Endodermal cell (in vitro differentiated cells): ENCODE measurements at regions not wholly inside any gene's neighbourhood (a gene's known extent, or its start where the extent isn't known, plus 50 kb on each side); places are given as distances from the start of the nearest gene placed in this dataset.

Experiments
- DNase-seq: peaks from one replicate; pipeline ENCODE4 v3.0.0-alpha.2; 2017
- H3K27ac ChIP-seq: 2 replicates; pipeline ENCODE4 v1.5.1; 2013; ENCODE audit warnings: mild to moderate bottlenecking, low read depth, low read length, moderate library complexity
- H3K27me3 ChIP-seq: 2 replicates; pipeline ENCODE4 v1.6.1; 2013; ENCODE audit warnings: mild to moderate bottlenecking, low read length, moderate library complexity; ENCODE audit not compliant: insufficient read depth, control insufficient read depth, poor library complexity, severe bottlenecking
- H3K36me3 ChIP-seq: 2 replicates; pipeline ENCODE4 v1.7.0; 2013; ENCODE audit warnings: mild to moderate bottlenecking, low read length, moderate library complexity; ENCODE audit not compliant: control insufficient read depth, insufficient read depth
- H3K4me1 ChIP-seq: one replicate; pipeline ENCODE4 v1.7.0; 2013; ENCODE audit warnings: low read length; ENCODE audit not compliant: control insufficient read depth, insufficient read depth
- H3K4me3 ChIP-seq: 2 replicates; pipeline ENCODE4 v1.5.1; 2013; ENCODE audit warnings: mild to moderate bottlenecking, low read length, moderate library complexity
- H3K9ac ChIP-seq: 2 replicates; pipeline ENCODE4 v1.6.1; 2013; ENCODE audit warnings: mild to moderate bottlenecking, low read length, moderate library complexity; ENCODE audit not compliant: poor library complexity, severe bottlenecking; ENCODE audit errors: extremely low read depth
- H3K9me3 ChIP-seq: 2 replicates; pipeline ENCODE4 v1.6.1; 2013; ENCODE audit warnings: mild to moderate bottlenecking, low read length, moderate library complexity; ENCODE audit not compliant: control insufficient read depth
- H3K27ac Mint-ChIP-seq: 2 replicates; pipeline ENCODE4 v1.8.0; 2020; ENCODE audit warnings: mixed read lengths
- H3K27me3 Mint-ChIP-seq: 2 replicates; pipeline ENCODE4 v1.8.0; 2021; ENCODE audit warnings: mild to moderate bottlenecking, mixed read lengths; ENCODE audit not compliant: insufficient read depth
- H3K36me3 Mint-ChIP-seq: 2 replicates; pipeline ENCODE4 v1.8.0; 2020; ENCODE audit warnings: low read depth, mixed read lengths
- H3K4me1 Mint-ChIP-seq: 2 replicates; pipeline ENCODE4 v1.8.0; 2020; ENCODE audit warnings: mixed read lengths
- H3K4me3 Mint-ChIP-seq: 2 replicates; pipeline ENCODE4 v1.8.0; 2020; ENCODE audit warnings: mild to moderate bottlenecking, moderate library complexity, mixed read lengths
- H3K9me3 Mint-ChIP-seq: 2 replicates; pipeline ENCODE4 v1.8.0; 2020; ENCODE audit warnings: mild to moderate bottlenecking, mixed read lengths
- WGBS, 2 experiments: methylation state at CpG; one replicate each; pipeline versions ENCODE4 v1.1.5 to v1.1.7; 2013; ENCODE audit warnings: missing lambda C conversion rate in 2 of 2, mixed read lengths in 1 of 2; ENCODE audit not compliant: insufficient coverage in 1 of 2, insufficient read length in 1 of 2; 5-methylcytosine and 5-hydroxymethylcytosine counted together
- TF ChIP-seq, protein P1 (sequence below): fragments of 200-600 bp; sonication (generic); conservative IDR thresholded peaks from 2 replicates; pipeline ENCODE4 v1.5.0; 2021; ENCODE audit warnings: antibody characterized with exemption, mild to moderate bottlenecking

DNA sequence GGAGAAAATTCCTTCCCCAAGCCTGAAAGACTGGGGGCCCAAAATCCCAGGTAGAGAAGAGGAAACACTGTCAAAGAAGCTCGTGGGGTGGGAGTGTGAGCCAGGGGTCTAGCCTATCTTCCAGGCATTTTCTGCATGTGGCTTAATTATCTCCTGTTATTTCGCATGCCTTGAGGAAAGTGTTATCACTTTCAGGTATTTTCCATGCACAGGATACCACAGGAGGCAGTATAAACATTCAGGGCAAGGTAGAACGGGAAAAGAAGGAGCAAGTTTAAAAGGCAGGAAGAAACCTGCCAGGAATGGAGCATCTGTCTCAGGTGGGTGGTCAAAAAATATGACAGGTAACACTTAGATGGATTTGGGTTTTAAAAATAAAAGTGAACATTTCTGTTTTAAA is 575.3 kb upstream of the ZNF385D start:
- Mint-ChIP-seq H3K36me3 (no peaks in the 10 kb centered on the region), H3K4me1 (peaks cover 13% of the 10 kb centered on the region), H3K9me3 (no peaks in the 10 kb centered on the region), H3K27me3 (no peaks in the 10 kb centered on the region), H3K4me3 (no peak overlapping the region), H3K27ac (no peak overlapping the region)
- Histone ChIP-seq H3K36me3 (no peaks in the 10 kb centered on the region), H3K27me3 (no peaks in the 10 kb centered on the region), H3K27ac (no peak overlapping the region), H3K9ac (no peak overlapping the region), H3K4me1 (no peaks in the 10 kb centered on the region), H3K4me3 (no peak overlapping the region), H3K9me3 (no peaks in the 10 kb centered on the region)
- no peak for DNase-seq
- WGBS, 2 experiments = 80 to 85% methylated on average over 3 of the region's 3 CpGs
- TF ChIP-seq, protein P1, sequence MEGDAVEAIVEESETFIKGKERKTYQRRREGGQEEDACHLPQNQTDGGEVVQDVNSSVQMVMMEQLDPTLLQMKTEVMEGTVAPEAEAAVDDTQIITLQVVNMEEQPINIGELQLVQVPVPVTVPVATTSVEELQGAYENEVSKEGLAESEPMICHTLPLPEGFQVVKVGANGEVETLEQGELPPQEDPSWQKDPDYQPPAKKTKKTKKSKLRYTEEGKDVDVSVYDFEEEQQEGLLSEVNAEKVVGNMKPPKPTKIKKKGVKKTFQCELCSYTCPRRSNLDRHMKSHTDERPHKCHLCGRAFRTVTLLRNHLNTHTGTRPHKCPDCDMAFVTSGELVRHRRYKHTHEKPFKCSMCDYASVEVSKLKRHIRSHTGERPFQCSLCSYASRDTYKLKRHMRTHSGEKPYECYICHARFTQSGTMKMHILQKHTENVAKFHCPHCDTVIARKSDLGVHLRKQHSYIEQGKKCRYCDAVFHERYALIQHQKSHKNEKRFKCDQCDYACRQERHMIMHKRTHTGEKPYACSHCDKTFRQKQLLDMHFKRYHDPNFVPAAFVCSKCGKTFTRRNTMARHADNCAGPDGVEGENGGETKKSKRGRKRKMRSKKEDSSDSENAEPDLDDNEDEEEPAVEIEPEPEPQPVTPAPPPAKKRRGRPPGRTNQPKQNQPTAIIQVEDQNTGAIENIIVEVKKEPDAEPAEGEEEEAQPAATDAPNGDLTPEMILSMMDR = peak; percentile 46

DNA sequence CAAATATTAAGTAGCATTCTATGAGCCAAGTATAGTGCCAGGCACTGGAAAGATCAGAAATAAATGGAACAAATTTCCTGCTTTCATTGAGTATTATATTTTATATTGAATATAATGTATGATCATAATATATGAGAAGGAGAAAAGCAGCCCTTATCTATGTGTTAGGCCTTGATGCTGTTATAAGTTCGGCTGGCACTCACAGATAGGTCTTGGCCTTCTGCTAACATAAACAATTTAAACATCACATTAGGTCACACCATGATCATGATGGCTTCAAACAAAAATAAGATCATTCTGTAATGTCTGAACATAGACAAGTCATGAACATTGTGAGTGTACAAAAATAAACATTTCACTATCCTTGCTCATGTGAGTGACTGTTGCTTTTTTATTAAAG is 584.0 kb upstream of the ZNF385D start:
- Histone ChIP-seq H3K27me3 (no peaks in the 10 kb centered on the region), H3K36me3 (no peaks in the 10 kb centered on the region), H3K4me3 (no peak overlapping the region), H3K4me1 (no peaks in the 10 kb centered on the region), H3K27ac (no peak overlapping the region), H3K9ac (no peak overlapping the region), H3K9me3 (no peaks in the 10 kb centered on the region)
- 95% methylated on average over 1 of the region's 1 CpG; no CpG with 5 or more reads in 1 of the 2 experiments for WGBS, 2 experiments
- TF ChIP-seq, protein P1 = no peak
- H3K4me1 Mint-ChIP-seq = no peaks in the 10 kb centered on the region
- no peaks in the 10 kb centered on the region for H3K36me3 Mint-ChIP-seq
- H3K27me3 Mint-ChIP-seq = no peaks in the 10 kb centered on the region
- no peak overlapping the region for H3K4me3 Mint-ChIP-seq
- no peak for DNase-seq
- no peaks in the 10 kb centered on the region for H3K9me3 Mint-ChIP-seq
- no peak overlapping the region for H3K27ac Mint-ChIP-seq

DNA sequence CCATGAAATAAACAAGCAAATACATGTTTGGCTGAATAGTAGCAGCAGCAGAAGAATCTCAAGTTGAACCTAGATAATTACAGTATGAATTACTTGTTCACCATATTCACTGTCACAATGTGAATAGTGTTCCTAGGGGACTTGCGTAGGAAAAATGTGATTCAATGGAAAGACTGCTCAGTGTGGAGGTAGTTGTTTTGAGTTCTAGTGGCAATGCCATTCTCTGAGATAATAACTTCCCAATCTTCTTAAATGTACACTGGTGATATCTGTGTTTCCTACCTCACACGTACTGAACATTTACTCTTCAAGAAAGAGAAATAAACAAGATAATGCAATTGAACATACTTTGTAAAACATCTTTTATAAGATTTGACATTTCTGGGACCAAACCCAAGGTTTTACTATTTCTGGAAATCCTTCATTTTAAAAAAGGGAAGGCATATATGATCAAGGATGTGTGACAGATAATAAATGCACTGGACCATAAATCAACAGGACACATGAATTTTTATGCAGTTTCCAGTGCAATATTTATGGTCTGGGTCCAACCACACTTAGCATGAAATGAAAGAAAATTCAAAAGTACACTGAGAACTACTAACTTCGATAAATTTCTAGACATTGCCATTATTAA is 598.3 kb upstream of the ZNF385D start:
- Mint-ChIP-seq H3K4me1 (no peaks in the 10 kb centered on the region), H3K4me3 (no peak overlapping the region), H3K9me3 (no peaks in the 10 kb centered on the region), H3K27me3 (no peaks in the 10 kb centered on the region), H3K36me3 (no peaks in the 10 kb centered on the region), H3K27ac (no peak overlapping the region)
- Histone ChIP-seq H3K4me3 (no peak overlapping the region), H3K4me1 (no peaks in the 10 kb centered on the region), H3K9ac (no peak overlapping the region), H3K27ac (no peak overlapping the region), H3K36me3 (no peaks in the 10 kb centered on the region), H3K9me3 (no peaks in the 10 kb centered on the region), H3K27me3 (no peaks in the 10 kb centered on the region)
- DNase-seq = no peak
- TF ChIP-seq, protein P1 = no peak
- 88% methylated on average over 1 of the region's 3 CpGs; no CpG with 5 or more reads in 1 of the 2 experiments for WGBS, 2 experiments
